Endothelial cell (in vitro differentiated cells): ENCODE measurements at regions not wholly inside any gene's neighbourhood (a gene's known extent, or its start where the extent isn't known, plus 50 kb on each side); places are given as distances from the start of the nearest gene placed in this dataset.

Experiments
- DNase-seq: peaks from one replicate; pipeline ENCODE4 v3.0.0; 2021; ENCODE audit warnings: low spot score
- H3K27ac Mint-ChIP-seq: one replicate; pipeline ENCODE4 v1.8.0; 2021; ENCODE audit warnings: mixed read lengths, inconsistent platforms; ENCODE audit not compliant: unreplicated experiment
- H3K27me3 Mint-ChIP-seq: one replicate; pipeline ENCODE4 v1.8.0; 2021; ENCODE audit warnings: mild to moderate bottlenecking, moderate library complexity, mixed read lengths, inconsistent platforms; ENCODE audit not compliant: unreplicated experiment
- H3K36me3 Mint-ChIP-seq: one replicate; pipeline ENCODE4 v1.8.0; 2021; ENCODE audit warnings: mild to moderate bottlenecking, low read depth, mixed read lengths, inconsistent platforms; ENCODE audit not compliant: unreplicated experiment
- H3K4me1 Mint-ChIP-seq: one replicate; pipeline ENCODE4 v1.8.0; 2021; ENCODE audit warnings: mild to moderate bottlenecking, mixed read lengths, inconsistent platforms; ENCODE audit not compliant: unreplicated experiment
- H3K4me3 Mint-ChIP-seq: one replicate; pipeline ENCODE4 v1.8.0; 2021; ENCODE audit warnings: mild to moderate bottlenecking, mixed read lengths, inconsistent platforms; ENCODE audit not compliant: unreplicated experiment
- H3K9me3 Mint-ChIP-seq: one replicate; pipeline ENCODE4 v1.8.0; 2021; ENCODE audit warnings: mixed read lengths, inconsistent platforms; ENCODE audit not compliant: unreplicated experiment
- CTCF ChIP-seq: fragments of 200-600 bp; sonication (generic); IDR thresholded peaks from one replicate; pipeline ENCODE4 v1.5.0; 2021; ENCODE audit warnings: antibody characterized with exemption; ENCODE audit not compliant: unreplicated experiment

- Mint-ChIP-seq H3K27ac (no peak overlapping the region), H3K27me3 (no peaks in the 10 kb centered on the region), H3K4me3 (no peak overlapping the region), H3K4me1 (no peaks in the 10 kb centered on the region), H3K36me3 (no peaks in the 10 kb centered on the region), H3K9me3 (no peaks in the 10 kb centered on the region)
- TF ChIP-seq CTCF: no peak
- peak; percentile 42 for DNase-seq
Measured at GRCh38 chr1:187264995-187265602, 436.4 kb downstream of the PLA2G4A start.

GRCh38 chr1:187266051-187266450 is 437.3 kb downstream of the PLA2G4A start:
- H3K4me3 Mint-ChIP-seq: no peak overlapping the region
- TF ChIP-seq CTCF: no peak
- H3K27me3 Mint-ChIP-seq: no peaks in the 10 kb centered on the region
- H3K4me1 Mint-ChIP-seq: no peaks in the 10 kb centered on the region
- no peaks in the 10 kb centered on the region for H3K36me3 Mint-ChIP-seq
- DNase-seq: no peak
- H3K9me3 Mint-ChIP-seq: no peaks in the 10 kb centered on the region
- H3K27ac Mint-ChIP-seq: no peak overlapping the region

GRCh38 chr1:187267827-187268226 is 439.1 kb downstream of the PLA2G4A start:
- Mint-ChIP-seq H3K4me1 (no peaks in the 10 kb centered on the region), H3K27me3 (no peaks in the 10 kb centered on the region), H3K36me3 (no peaks in the 10 kb centered on the region), H3K4me3 (no peak overlapping the region), H3K9me3 (no peaks in the 10 kb centered on the region), H3K27ac (no peak overlapping the region)
- TF ChIP-seq CTCF: no peak
- DNase-seq: no peak

- H3K4me3 Mint-ChIP-seq: no peak overlapping the region
- H3K9me3 Mint-ChIP-seq: no peaks in the 10 kb centered on the region
- no peak overlapping the region for H3K27ac Mint-ChIP-seq
- no peak for DNase-seq
- H3K36me3 Mint-ChIP-seq: no peaks in the 10 kb centered on the region
- no peaks in the 10 kb centered on the region for H3K27me3 Mint-ChIP-seq
- TF ChIP-seq CTCF: no peak
- H3K4me1 Mint-ChIP-seq: no peaks in the 10 kb centered on the region
Measured at GRCh38 chr1:187270256-187270655, 441.5 kb downstream of the PLA2G4A start.

- no peaks in the 10 kb centered on the region for H3K9me3 Mint-ChIP-seq
- H3K4me3 Mint-ChIP-seq: no peak overlapping the region
- no peaks in the 10 kb centered on the region for H3K27me3 Mint-ChIP-seq
- H3K4me1 Mint-ChIP-seq: no peaks in the 10 kb centered on the region
- no peaks in the 10 kb centered on the region for H3K36me3 Mint-ChIP-seq
- no peak overlapping the region for H3K27ac Mint-ChIP-seq
- DNase-seq: no peak
- no peak for TF ChIP-seq CTCF
Measured at GRCh38 chr1:187275346-187275745, 446.6 kb downstream of the PLA2G4A start.
